ENCODE measurements at regions not wholly inside any gene's neighbourhood (a gene's known extent, or its start where the extent isn't known, plus 50 kb on each side); places are given as distances from the start of the nearest gene placed in this dataset.

GRCh38 chr13:80510686-80511085 is 169.8 kb upstream of the SPRY2 start:
- dilution Hi-C loops (cut with MboI; ENCODE audit: extremely low pct_ligation_motif_present, low sequenced_read_pairs) (no loop called here), intact Hi-C loops (cut with micrococcal nuclease) (no loop called here)
- Histone ChIP-seq H3K27ac (ENCODE audit: insufficient read depth, low read depth, low read length) (no peak overlapping the region), H3K36me3 (ENCODE audit: control insufficient read depth in 2 of 2, extremely low read depth in 1 of 2, insufficient read depth in 2 of 2, low read length in 2 of 2) (no peaks in the 10 kb centered on the region), H3K79me2 (ENCODE audit: control insufficient read depth, insufficient read depth, low read length) (no peaks in the 10 kb centered on the region), H3K4me1 (ENCODE audit: control insufficient read depth, extremely low read depth, insufficient read depth, low read length) (no peaks in the 10 kb centered on the region), H3K9me3 (replicated peaks; ENCODE audit: control insufficient read depth, insufficient read depth, low read length) (no peaks in the 10 kb centered on the region), H2AFZ (ENCODE audit: low read depth, low read length) (no peak overlapping the region), H3K4me3 (replicated peaks in 1 of 3; ENCODE audit: insufficient read depth in 1 of 3, low read depth in 1 of 3, low read length in 3 of 3) (no peak overlapping the region), H3K4me2 (ENCODE audit: insufficient read depth, low read length) (no peak overlapping the region), H4K20me1 (replicated peaks; ENCODE audit: control insufficient read depth, extremely low read depth, insufficient read depth, low read length) (no peaks in the 10 kb centered on the region), H3K9me1 (replicated peaks; ENCODE audit: control insufficient read depth, extremely low read depth, insufficient read depth, low read length) (no peaks in the 10 kb centered on the region), H3K27me3 (ENCODE audit: control insufficient read depth in 2 of 2, insufficient read depth in 2 of 2, low read length in 2 of 2) (no peaks in the 10 kb centered on the region), H3K9ac (replicated peaks; ENCODE audit: extremely low read depth, insufficient read depth, low read length) (no peak overlapping the region)
- no peak for FAIRE-seq
- no peak for DNase-seq (ENCODE audit: low read depth, low spot score)
- ChIA-PET POLR2A (no interaction called here), CTCF (interaction anchor here (0.5 to 1.1 kb wide), 3 partner anchors 12 to 190 kb away, joined by 3 to 6 read pairs (median 3); no protein-coding TSS in a partner anchor)
- no peak for TF ChIP-seq POLR2AphosphoS5 (IDR thresholded peaks at IDR 0.05; ENCODE audit: insufficient read depth, low read depth, low read length)
- TF ChIP-seq FOS (IDR thresholded peaks at IDR 0.05; ENCODE audit: borderline replicate concordance, insufficient read depth, low read length) = no peak
- TF ChIP-seq CTCF (IDR thresholded peaks at IDR 0.05; ENCODE audit: extremely low read depth in 1 of 2, insufficient read depth in 1 of 2, low read depth in 1 of 2, low read length in 2 of 2) = no peak
- TF ChIP-seq POLR2A (IDR thresholded peaks at IDR 0.05; ENCODE audit: low read depth, low read length) = no peak
- no peak for TF ChIP-seq MAX (IDR thresholded peaks at IDR 0.05; ENCODE audit: insufficient read depth, insufficient read length)
- no peak for TF ChIP-seq EZH2 (IDR thresholded peaks at IDR 0.05; ENCODE audit: borderline replicate concordance, low read depth, low read length, severe bottlenecking)
- TF ChIP-seq GATA2 (IDR thresholded peaks at IDR 0.05; ENCODE audit: insufficient read depth, insufficient read length, low read depth, low read length) = no peak
- TF ChIP-seq MYC (IDR thresholded peaks at IDR 0.05; ENCODE audit: low read depth, low read length) = no peak
- no peak for TF ChIP-seq JUN (IDR thresholded peaks at IDR 0.05; ENCODE audit: borderline replicate concordance, insufficient read depth, insufficient read length, low read depth)
- BruUV-seq (replicated peaks) = no TSS peak

Data from endothelial cell of umbilical vein (primary cell).